GM19438 (cell line): ENCODE measurements at regions not wholly inside any gene's neighbourhood (a gene's known extent, or its start where the extent isn't known, plus 50 kb on each side); places are given as distances from the start of the nearest gene placed in this dataset.

Source experiments
- ATAC-seq: cut with Tn5 transposase; IDR thresholded peaks from one replicate; pipeline ENCODE4 v1.9.1; 2021; ENCODE audit warnings: low read depth; ENCODE audit not compliant: unreplicated experiment

- ATAC-seq = no peak
Observed at GRCh38 chr5:143479394-143479793, 75.9 kb upstream of the NR3C1 start.

GRCh38 chr5:143476601-143477211, 73.2 kb upstream of the NR3C1 start:
- no peak for ATAC-seq

- ATAC-seq = no peak
Observed at GRCh38 chr5:143474616-143475015, 71.1 kb upstream of the NR3C1 start.

GRCh38 chr5:143473481-143473880, 70.0 kb upstream of the NR3C1 start:
- no peak for ATAC-seq

- ATAC-seq = no peak
Observed at GRCh38 chr5:143472576-143472975, 69.1 kb upstream of the NR3C1 start.

GRCh38 chr5:143471666-143472464, 68.4 kb upstream of the NR3C1 start:
- no peak for ATAC-seq

- no peak for ATAC-seq
Observed at GRCh38 chr5:143471041-143471509, 67.6 kb upstream of the NR3C1 start.

GRCh38 chr5:143470120-143470519, 66.6 kb upstream of the NR3C1 start:
- no peak for ATAC-seq

GRCh38 chr5:143469125-143469524, 65.6 kb upstream of the NR3C1 start:
- ATAC-seq = no peak

- ATAC-seq = no peak
Observed at GRCh38 chr5:143466632-143467031, 63.1 kb upstream of the NR3C1 start.

GRCh38 chr5:143464723-143465490, 61.4 kb upstream of the NR3C1 start:
- ATAC-seq = no peak

GRCh38 chr5:143462431-143462830, 58.9 kb upstream of the NR3C1 start:
- no peak for ATAC-seq

GRCh38 chr5:143459433-143459832, 55.9 kb upstream of the NR3C1 start:
- ATAC-seq = no peak

GRCh38 chr5:143456952-143457547, 53.6 kb upstream of the NR3C1 start:
- no peak for ATAC-seq

- no peak for ATAC-seq
Observed at GRCh38 chr5:143454936-143455516, 51.5 kb upstream of the NR3C1 start.

GRCh38 chr5:143453720-143454119, 50.2 kb upstream of the NR3C1 start:
- ATAC-seq = no peak
